ENCODE measurements at regions not wholly inside any gene's neighbourhood (a gene's known extent, or its start where the extent isn't known, plus 50 kb on each side); places are given as distances from the start of the nearest gene placed in this dataset.

- TF ChIP-seq, protein P1, sequence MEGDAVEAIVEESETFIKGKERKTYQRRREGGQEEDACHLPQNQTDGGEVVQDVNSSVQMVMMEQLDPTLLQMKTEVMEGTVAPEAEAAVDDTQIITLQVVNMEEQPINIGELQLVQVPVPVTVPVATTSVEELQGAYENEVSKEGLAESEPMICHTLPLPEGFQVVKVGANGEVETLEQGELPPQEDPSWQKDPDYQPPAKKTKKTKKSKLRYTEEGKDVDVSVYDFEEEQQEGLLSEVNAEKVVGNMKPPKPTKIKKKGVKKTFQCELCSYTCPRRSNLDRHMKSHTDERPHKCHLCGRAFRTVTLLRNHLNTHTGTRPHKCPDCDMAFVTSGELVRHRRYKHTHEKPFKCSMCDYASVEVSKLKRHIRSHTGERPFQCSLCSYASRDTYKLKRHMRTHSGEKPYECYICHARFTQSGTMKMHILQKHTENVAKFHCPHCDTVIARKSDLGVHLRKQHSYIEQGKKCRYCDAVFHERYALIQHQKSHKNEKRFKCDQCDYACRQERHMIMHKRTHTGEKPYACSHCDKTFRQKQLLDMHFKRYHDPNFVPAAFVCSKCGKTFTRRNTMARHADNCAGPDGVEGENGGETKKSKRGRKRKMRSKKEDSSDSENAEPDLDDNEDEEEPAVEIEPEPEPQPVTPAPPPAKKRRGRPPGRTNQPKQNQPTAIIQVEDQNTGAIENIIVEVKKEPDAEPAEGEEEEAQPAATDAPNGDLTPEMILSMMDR (IDR thresholded peaks at IDR 0.05; ENCODE audit: poor library complexity, severe bottlenecking), result no peak
- no peak for TF ChIP-seq REST (IDR thresholded peaks at IDR 0.05; ENCODE audit: borderline replicate concordance)
- no peak for TF ChIP-seq EP300 (conservative IDR thresholded peaks at IDR 0.05; ENCODE audit: poor library complexity, severe bottlenecking)
- TF ChIP-seq EZH2 (IDR thresholded peaks at IDR 0.05; ENCODE audit: borderline replicate concordance, insufficient read depth, low read length, poor library complexity, severe bottlenecking), result no peak
- no peak for TF ChIP-seq RAD21 (conservative IDR thresholded peaks at IDR 0.05)
- TF ChIP-seq TAF1 (IDR thresholded peaks at IDR 0.05; ENCODE audit: low read depth), result no peak
- TF ChIP-seq MXI1 (conservative IDR thresholded peaks at IDR 0.05; ENCODE audit: poor library complexity, severe bottlenecking), result no peak
- TF ChIP-seq SMC3 (conservative IDR thresholded peaks at IDR 0.05; ENCODE audit: poor library complexity), result no peak
These were observed 305.0 kb upstream of the CCNH start for GRCh38 chr5:87717761-87718160.

All from neural cell (in vitro differentiated cells).